Kidney epithelial cell (primary cell): ENCODE measurements at regions not wholly inside any gene's neighbourhood (a gene's known extent, or its start where the extent isn't known, plus 50 kb on each side); places are given as distances from the start of the nearest gene placed in this dataset.

ENCODE experiments used
- DNase-seq: peaks from one replicate; pipeline ENCODE4 v3.0.0-alpha.2; 2010; ENCODE audit warnings: low read depth
- H3K27me3 ChIP-seq: 2 replicates; pipeline ENCODE4 v1.6.0; 2011; ENCODE audit warnings: low read length; ENCODE audit not compliant: control insufficient read depth, insufficient read depth
- H3K36me3 ChIP-seq: 2 replicates; pipeline ENCODE4 v1.5.1; 2011; ENCODE audit warnings: low read length; ENCODE audit not compliant: control insufficient read depth, insufficient read depth
- H3K4me3 ChIP-seq: 2 replicates; pipeline ENCODE4 v1.5.1; 2011; ENCODE audit warnings: low read depth, mild to moderate bottlenecking, control low read depth, low read length
- CTCF ChIP-seq: IDR thresholded peaks from 2 replicates; pipeline ENCODE4 v1.5.1; 2011; ENCODE audit warnings: mild to moderate bottlenecking, moderate library complexity, low read length, control low read depth, inconsistent platforms; ENCODE audit not compliant: insufficient read depth, poor library complexity, severe bottlenecking

GRCh38 chr1:182146286-182146685, 84.8 kb upstream of the ZNF648 start:
- H3K4me3 ChIP-seq, result no peak overlapping the region
- no peaks in the 10 kb centered on the region for H3K36me3 ChIP-seq
- H3K27me3 ChIP-seq, result no peaks in the 10 kb centered on the region
- no peak for DNase-seq
- no peak for TF ChIP-seq CTCF

GRCh38 chr1:182145441-182145840, 83.9 kb upstream of the ZNF648 start:
- H3K36me3 ChIP-seq, result no peaks in the 10 kb centered on the region
- TF ChIP-seq CTCF, result no peak
- H3K27me3 ChIP-seq, result no peaks in the 10 kb centered on the region
- DNase-seq, result no peak
- no peak overlapping the region for H3K4me3 ChIP-seq

GRCh38 chr1:182144646-182145030, 83.1 kb upstream of the ZNF648 start:
- no peak for DNase-seq
- no peak overlapping the region for H3K4me3 ChIP-seq

GRCh38 chr1:182143825-182144645, 82.5 kb upstream of the ZNF648 start:
- Histone ChIP-seq H3K36me3 (no peaks in the 10 kb centered on the region), H3K4me3 (no peak overlapping the region), H3K27me3 (no peaks in the 10 kb centered on the region)
- DNase-seq, result peak; percentile 67
- TF ChIP-seq CTCF, result no peak

More at GRCh38 chr1:182144646-182145030, 83.1 kb upstream of the ZNF648 start:
- Histone ChIP-seq H3K36me3 (no peaks in the 10 kb centered on the region), H3K27me3 (no peaks in the 10 kb centered on the region)
- TF ChIP-seq CTCF, result no peak

- no peak for DNase-seq
These were observed 81.7 kb upstream of the ZNF648 start for GRCh38 chr1:182143154-182143657.

More at GRCh38 chr1:182143154-182143657, 81.7 kb upstream of the ZNF648 start:
- Histone ChIP-seq H3K4me3 (no peak overlapping the region), H3K27me3 (no peaks in the 10 kb centered on the region), H3K36me3 (no peaks in the 10 kb centered on the region)
- TF ChIP-seq CTCF, result peak; percentile 94
